ENCODE measurements at regions not wholly inside any gene's neighbourhood (a gene's known extent, or its start where the extent isn't known, plus 50 kb on each side); places are given as distances from the start of the nearest gene placed in this dataset.
A peak's percentile ranks its signal among the peaks of the same experiment; 100 is the strongest.
"Not testable (repeated sequence)": the region's sequence is repeated elsewhere in the genome, so short reads cannot be mapped to it uniquely, and the experiment has no call there.

DNA sequence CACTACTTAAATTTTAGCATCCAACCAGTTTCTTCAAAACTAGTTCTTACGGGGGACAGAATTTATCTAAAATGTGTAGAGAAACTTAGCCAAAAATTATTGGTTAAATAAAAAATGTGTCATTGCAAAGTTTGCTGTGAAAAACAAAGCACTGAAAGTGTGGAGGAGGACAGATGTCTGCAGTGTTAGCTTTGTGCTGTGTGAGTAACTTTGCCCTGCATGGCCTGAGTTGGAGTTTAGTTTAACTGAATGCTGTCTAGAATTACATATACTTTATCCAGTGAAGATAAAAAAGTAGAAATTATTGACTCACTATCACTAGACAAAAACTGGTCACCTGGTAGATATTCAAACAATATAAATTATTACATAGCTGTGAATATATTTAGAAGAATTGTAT is 1225.2 kb upstream of the CELF4 start:
- no peak for DNase-seq

DNA sequence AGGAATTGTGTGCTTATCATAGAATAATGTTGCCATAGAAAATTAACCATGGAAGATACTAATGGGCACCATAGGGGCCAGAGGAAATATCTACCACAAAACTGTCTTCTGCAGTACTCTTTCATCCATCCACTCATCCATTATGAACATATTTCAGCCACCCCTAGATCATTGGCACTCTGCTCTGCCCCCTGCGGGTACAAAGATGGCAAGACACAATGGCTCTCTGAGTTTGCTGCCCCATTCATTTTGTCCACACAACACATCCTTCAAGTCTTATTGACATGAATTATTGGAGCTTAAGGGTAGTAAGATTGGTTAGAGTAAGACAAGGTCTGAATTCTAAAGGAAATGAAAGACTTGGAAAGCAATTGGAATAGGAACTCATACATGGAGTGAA is 1224.7 kb upstream of the CELF4 start:
- peak; percentile 23 for DNase-seq

DNA sequence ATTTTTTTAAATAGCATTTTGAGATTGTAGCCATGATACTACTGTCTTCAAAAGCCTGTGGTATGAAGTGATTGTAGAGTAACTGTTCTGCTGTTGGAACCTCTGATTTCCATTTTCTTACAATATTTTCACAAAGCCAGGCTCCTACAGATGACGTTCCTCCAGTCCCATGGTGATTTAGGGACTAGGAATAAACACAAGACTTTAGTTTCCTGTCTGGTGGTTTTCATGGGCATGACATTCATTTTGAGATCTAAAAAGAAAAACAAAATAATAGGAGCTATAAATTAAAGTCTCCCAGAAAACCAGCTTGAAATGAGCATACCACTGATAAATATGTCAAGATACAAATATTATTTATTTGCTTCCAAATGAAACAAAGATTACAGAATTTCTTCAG is 1223.5 kb upstream of the CELF4 start:
- DNase-seq: no peak

DNA sequence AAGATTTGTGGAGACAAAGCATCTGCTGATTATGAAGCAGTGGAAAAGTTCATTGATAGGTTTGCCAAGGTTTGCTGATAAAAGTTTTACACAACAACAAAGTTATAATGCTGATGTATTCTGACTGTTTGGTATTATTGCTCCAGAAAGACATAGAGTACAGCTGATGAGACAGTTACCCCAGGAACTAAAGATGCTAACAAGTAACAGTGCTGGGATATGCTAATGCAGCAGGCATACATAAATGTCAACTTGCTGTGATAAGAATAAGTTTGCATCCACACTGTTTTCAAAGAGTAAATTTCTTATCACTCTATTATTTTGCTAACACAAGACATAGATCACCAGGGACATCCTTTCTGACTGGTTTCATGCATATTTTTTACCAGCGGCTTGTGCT is 1221.3 kb upstream of the CELF4 start:
- DNase-seq: no peak

DNA sequence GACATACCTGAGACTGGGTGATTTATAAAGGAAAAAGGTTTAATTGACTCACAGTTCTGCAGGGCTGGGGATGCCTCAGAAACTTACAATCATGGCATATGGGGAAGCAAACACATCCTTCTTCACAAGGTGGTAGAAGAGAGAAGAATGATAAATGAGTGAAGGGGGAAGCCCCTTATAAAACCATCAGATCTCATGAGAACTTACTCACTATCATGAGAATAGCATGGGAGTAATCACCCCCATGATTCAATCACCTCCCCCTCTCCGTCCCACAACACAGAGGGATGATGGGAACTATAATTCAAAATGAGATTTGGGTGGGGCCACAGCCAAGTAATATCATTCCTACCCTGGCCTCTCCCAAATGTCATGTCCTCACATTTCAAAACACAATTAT is 1206.0 kb upstream of the CELF4 start:
- not testable (repeated sequence) for DNase-seq

DNA sequence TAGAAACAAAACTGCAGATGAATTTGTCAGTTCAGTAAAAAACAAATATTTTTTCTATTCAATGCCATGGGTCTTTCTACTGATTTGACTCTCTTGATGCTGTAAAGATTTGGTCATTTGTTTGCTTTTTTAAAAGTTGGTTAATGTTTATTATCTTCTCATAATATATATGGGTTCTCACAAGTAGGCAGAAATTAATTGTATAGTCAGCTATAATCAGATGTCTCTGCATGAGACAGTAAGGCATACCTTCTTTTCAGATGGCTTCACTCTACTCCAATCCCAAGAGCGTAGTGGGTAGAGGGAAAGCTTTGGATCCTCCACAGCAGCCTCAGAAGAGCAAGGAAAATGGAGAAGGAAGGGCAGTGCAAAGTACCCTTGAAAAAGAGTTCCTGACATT is 1202.9 kb upstream of the CELF4 start:
- DNase-seq: no peak

DNA sequence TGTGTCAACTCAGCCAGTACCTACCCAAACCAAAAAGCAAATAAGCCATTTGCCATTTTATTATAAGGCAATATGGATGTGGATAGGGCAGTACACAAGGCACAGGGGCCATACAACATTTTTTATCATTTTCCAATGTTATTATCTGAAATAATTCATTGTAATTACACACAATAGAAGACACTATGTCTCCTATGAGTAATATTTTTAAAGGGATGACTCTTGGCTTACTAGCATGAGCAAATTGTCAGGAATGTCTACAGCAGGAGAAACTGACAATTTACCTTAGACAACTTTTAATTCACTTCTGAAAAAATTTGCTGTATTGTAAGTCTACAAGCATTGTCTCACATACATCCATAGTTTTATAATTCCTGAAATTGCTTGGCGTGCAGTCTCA is 1193.9 kb upstream of the CELF4 start:
- no peak for DNase-seq

DNA sequence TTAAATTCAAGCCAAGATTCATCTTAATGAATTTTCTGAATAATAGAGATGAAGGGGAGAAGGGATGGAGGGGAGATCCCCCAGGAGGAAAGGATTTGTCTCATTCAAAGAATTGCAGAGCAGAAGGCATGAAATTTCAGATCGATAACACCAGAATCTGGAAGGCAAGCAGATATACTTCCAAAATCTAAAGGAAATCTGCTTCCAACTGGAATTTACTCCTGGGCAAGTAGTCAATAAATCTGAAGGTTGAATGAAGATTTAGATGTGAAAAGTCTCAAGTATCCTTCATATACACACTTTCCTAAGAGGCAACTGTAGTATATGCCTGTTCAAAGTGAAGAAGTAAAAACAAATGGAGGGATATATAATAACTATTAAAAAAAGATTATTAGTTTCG is 1190.8 kb upstream of the CELF4 start:
- no peak for DNase-seq

DNA sequence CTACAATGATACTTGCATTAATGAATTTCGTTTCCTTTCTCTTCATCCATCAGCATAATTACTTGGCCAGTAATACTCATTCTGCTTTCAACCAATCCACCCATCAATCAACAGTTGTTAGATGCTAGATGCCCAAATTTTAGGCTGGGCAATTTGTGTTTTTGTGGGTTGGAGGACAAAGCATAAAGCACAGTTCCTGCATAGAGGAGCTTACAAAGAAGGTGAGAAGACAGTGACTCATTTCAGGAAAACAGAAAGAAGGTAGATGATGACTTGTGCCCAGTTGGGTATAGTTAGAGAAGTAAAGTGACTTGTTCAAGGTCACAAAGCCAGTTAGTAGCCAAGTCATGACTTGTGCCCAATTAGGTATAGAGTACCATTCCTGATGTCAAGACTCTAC is 1186.8 kb upstream of the CELF4 start:
- DNase-seq: no peak

DNA sequence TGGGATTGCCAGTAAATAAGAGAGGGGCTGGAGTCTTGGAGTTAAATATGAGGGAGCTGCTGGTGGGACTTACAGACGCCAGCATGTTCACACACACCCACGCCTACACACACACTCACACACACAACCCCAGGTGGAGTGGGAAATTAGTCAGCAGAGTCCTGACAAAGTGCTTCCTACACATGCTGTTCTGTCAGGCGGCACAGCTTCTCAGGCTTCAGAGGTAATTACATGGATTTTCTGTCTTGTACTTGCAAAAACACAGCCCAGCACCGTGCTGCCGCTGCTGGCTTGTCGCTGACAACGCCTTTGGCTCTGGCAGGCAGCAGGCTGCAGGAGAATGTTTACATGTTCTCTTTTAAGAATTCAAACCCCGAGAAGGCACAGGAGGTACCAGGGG is 1186.3 kb upstream of the CELF4 start:
- DNase-seq: no peak

DNA sequence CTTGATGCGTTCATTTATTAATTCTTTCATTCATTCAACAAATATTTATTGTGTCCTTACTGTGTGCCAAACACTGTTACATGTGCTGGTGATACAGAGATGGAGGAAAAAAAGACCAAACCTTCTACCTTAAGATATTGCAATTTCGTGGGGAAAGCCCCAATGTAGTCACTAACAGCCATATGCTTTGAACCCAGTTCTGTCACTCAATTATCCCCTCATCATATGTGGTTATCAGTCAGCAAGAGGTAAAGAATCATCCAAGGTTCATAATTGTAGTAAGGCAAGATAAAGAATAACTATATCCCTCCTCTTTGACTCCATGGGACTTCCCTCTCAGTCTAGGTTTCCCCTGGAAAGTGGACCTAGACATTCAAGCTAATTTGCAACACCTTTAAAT is 1185.6 kb upstream of the CELF4 start:
- DNase-seq: no peak

DNA sequence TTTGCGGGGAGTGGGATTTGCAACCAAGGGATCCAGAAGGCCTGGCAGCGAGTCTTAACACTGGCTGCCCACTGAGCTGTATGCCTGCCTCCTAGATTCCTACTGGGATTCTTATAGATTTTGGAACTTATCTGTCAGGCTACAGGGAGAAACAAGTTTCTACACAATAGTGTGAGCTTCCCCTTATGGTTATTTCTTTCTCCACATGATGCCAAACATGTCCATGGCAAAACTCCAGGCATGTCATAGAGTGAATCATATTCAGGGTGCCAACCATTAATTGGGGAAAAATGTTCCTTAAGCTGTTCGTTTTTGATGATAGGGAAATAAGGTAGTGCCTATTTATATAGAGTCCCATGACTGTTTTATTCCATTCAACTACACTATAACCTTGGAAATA is 1185.2 kb upstream of the CELF4 start:
- DNase-seq: no peak

DNA sequence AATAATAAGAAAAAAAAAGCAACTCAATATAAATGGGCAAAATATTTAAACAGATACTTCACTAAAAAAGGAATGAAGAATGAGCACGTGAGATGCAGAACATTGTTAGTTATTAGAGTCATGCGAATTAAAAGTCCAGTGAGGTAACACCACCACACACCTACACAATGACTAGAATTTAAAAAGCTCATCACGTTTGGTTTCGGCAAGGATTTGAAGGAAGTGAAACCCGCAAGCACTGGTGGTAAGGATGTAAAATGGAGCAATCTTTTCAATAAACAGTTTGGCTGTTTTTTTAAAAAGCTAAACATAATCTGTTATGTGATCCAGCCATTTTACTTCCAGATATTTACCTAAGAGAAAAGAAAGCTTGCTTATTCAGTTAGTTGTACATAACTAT is 1181.6 kb upstream of the CELF4 start:
- peak; percentile 70 for DNase-seq

DNA sequence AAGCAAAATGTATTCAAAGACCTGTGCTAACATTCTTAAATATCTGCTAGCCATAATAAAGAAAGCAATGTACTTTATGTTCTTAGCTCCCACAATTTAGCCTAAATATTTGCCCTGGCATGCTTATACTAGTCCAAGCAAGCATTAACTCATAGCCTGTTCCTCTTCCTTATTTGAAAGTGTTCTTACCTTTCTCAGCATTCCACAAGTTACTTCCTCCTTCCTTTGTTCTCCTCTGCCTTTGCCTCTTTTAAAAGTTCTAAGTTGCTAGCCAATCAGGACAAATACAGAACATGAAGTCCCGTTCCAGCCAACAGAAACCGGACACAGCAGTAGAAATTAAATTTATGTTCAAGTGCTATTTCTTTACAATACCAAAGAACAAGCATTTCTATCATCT is 1154.6 kb upstream of the CELF4 start:
- not testable (repeated sequence) for DNase-seq

DNA sequence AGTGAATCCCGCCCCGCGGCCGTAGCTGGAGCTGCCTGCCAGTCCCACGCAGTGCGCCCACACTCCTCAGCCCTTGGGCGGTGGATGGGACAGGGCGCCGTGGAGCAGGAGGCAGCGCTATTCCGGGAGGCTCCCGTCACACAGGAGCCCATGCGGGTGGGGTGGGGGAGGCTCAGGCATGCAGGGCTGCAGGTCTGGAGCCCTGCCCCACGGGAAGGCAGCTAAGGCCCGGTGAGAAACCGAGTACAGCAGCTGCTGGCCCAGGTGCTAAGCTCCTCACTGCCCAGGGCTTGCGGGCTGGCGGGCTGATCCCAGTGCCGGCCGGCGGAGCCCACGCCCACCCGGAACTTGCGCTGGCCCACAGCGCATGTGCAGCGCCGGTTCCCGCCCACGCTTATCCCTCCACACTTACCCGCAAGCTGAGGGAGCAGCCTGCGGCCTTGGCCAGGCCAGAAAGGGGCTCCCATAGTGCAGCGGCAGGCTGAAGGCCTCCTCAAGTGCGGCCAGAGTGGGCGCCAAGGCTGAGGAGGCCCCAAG is 1152.8 kb upstream of the CELF4 start:
- DNase-seq: peak; percentile 34

DNA sequence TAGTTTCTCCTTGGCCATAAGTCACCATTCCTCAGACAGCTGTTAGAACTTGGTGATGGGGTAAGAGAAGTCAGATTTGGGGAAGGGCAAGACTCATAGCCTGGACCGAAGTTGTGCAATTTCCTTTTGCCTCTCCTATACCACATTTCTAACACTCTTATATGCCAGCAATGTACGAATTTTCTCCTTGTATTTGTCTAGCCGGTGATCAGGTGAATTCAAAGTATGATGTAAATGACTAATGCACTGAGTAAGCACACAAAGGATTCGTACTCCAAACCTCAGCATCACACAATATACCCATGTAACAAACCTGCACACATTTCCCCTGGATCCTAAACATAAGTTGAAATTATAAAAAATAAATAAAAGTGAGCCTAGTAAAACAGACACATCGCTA is 1143.5 kb upstream of the CELF4 start:
- no peak for DNase-seq

DNA sequence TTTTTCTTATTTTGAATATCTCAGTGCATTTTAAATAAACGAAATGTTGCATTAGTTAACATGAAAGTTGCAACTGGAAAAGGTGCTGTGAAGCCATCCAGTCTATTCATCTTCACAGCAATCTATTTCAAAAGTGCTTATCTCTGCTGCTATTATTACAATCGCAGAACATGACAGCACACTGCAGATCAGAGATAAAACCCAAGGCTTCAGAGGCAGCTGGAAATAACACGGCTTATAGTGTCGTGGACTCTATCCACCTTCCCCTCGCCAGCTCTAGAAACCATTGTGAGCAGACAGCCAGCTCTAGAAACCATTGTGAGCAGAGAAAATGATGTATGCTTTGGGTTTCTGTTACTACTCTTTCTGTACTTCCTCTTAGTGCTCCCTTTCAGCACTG is 1140.8 kb upstream of the CELF4 start:
- no peak for DNase-seq

DNA sequence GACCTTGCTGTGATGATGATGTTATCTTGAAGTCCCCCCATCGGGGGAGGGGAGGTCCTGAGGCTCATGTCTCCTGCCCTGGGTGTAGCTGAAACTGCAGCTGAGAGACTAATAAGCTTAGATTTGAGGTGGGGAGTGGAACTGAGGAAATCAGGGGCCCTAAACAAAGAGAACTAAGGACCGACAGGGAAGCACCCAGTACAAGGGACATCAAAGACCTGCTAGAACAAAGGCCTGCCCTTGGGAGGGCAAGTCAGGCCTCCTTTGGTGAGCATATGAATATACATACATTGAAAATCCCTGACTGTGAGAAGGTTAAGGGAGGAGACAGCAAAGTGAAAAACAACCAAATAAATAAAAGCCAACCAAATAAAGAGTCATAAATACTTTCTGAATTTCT is 1132.5 kb upstream of the CELF4 start:
- no peak for DNase-seq

DNA sequence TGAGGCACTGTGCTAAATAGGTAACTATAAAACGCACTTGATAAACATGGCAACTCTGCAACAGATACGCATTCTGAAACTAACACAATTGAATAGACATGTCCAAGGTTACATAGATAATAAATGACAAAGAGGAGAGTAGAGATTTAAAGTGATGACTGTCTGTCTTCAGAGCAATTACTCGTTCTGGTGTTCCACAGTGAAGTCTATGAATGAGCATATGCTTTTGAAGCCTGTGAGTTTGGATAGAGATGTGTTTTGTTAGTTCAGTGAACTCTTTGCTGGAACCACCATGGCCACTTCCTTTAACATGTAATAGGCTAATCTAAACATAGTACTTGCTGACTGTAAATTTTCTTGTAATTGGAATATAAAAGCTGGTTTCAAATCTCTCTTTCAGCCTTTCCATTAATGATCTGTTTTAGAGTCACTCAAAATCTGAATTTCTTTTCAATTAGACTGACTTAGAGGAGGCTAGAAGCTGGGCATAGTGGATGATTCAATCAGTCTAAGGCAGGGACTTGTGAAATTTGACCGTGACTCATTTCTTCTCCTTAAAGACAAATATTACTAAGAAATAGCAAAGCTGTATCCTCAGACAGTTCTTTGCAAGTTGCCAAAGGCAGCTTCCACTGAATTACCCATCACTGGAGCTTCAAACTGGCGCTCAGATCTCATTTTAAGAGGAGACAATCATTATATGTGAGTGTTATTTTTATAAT is 1130.1 kb upstream of the CELF4 start:
- DNase-seq: no peak

DNA sequence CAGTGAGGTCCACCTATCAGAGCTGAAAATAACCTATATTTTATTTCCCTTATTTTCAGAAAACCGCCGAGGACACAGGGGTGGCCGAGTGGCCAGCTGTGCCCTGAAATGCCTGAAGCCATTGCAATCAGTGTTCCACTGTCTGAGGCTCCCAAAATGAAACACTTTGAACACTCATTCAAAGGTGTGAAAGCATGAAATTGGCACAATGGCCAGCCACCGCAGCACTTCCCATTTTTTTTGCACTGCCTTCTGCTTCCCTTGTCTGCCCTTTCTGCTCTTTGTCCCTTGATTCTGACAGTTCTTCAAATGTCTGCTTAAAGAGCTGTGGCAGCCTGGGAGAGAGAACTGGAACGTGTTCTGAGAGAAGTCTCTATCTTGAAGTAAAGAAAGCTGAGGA is 1127.5 kb upstream of the CELF4 start:
- DNase-seq: no peak

DNA sequence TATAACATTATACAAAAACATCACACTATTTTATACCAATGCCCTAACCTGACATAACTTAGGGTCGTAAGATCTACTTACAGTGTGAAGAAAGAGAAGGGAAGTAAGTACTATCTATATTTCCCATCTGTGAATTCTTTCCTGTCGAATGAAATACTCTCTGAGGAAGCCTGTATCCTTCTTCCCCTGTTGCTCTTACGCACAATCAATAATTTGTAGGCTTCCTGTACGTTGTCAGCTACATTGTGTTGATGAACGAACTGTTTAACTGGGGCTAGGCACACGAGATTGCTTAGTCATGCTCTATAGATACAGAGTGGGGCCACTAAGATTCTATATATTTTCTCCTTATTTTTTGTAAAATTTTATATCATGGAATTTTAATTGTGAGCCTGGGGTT is 1125.0 kb upstream of the CELF4 start:
- DNase-seq: no peak

DNA sequence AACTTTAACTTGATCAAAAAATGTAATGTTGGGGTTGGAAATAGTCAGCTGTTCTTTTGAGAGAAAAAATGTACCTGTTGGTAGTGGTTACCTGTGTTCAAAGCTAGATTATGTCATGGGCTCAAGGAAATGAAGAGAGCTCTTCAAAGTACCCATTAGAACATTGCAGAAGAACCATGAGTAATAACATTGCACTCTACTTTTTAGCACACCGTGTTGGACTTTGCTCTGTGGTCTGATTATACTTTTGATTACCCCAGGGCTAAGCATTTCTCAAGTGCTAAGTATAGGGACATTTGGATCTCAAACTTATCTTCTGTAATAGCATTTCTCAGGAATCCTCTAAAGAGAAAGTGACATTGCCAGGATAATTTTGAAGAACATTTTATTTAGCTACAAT is 1122.8 kb upstream of the CELF4 start:
- DNase-seq: no peak

DNA sequence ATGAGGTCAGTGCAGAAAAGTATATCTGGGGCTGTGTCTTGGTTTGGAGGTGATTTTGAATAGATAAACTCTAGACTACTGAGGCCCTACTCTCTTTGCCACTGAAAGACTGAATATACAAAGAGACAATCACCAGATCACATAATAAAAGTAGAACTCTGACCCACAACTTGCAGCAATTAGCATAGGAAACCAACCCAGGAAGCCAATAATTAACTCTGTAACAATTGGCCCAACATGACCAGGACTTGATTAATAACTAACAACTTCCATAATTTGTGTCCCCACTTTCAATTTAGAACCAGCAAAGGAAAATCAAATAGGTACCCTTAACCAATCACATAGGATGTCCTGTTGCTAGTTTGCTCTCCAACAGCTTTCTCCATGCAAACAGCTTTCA is 1104.9 kb upstream of the CELF4 start:
- DNase-seq: no peak

DNA sequence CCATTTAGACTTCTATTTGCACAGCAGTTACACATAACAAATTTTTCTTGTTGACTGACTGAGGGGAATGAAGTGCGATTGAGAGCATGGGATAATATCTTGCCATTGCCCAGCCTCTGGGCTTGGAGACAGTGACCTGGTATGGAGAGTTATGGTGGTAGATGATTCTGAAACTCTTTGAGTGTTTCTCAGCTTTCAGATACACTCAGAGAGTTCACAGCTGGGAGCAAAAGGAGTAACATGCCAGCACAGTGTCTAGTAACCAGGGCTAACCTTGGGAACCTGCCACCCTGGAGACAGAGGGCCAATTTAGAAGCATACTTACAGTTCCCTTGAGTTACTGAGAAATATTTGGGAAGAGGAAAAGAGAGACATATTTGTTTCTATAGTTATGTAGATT is 1099.3 kb upstream of the CELF4 start:
- no peak for DNase-seq

DNA sequence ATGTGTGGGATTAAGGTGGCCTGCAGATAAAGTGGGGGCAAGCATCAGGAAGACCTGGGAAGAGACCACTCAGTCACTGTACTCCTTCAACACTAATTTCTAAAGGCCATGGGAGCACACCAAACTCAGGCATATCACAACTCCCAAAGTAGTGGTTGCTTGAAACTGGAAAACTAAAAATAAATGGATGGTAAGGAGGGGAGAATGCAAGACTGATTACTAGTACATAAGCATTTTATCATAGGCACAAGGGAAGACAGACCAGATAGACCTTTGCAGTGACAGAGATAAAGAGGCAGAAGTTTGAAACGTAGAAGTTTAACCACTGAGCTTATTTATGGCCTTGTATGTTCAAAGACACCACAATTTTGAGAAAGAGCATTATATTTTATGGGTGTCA is 1098.1 kb upstream of the CELF4 start:
- DNase-seq: no peak
